Esophagus muscularis mucosa (tissue), 4 donors: ENCODE measurements at regions not wholly inside any gene's neighbourhood (a gene's known extent, or its start where the extent isn't known, plus 50 kb on each side); places are given as distances from the start of the nearest gene placed in this dataset.

Source experiments
- DNase-seq: peaks from one replicate; pipeline ENCODE4 v3.0.0-alpha.2; 2017; ENCODE audit errors: extremely low spot score
- H3K27ac ChIP-seq, 4 donors: fragments of 200-600 bp; sonication (generic); replicated peaks in 1 of 4; 1 replicate in 3 of 4; 2 replicates in 1 of 4; pipeline ENCODE4 v1.5.1; 2016 to 2019; ENCODE audit warnings: mild to moderate bottlenecking in 1 of 4
- H3K27me3 ChIP-seq, 4 donors: fragments of 200-600 bp; sonication (generic); one replicate each; pipeline versions ENCODE4 v1.5.1 to v1.6.0; 2016 to 2019
- H3K36me3 ChIP-seq, 4 donors: fragments of 200-600 bp; sonication (generic); one replicate each; pipeline ENCODE4 v1.5.1; 2016 to 2019
- H3K4me1 ChIP-seq, 4 donors: fragments of 200-600 bp; sonication (generic); one replicate each; pipeline ENCODE4 v1.5.1; 2016 to 2019
- H3K4me3 ChIP-seq, 4 donors: fragments of 200-600 bp; sonication (generic); 1 replicate in 2 of 4; 2 replicates in 2 of 4; pipeline ENCODE4 v1.5.1; 2016 to 2019; ENCODE audit warnings: mild to moderate bottlenecking in 4 of 4, moderate library complexity in 1 of 4
- H3K9me3 ChIP-seq, 4 donors: fragments of 200-600 bp; sonication (generic); 1 replicate in 3 of 4; 2 replicates in 1 of 4; pipeline ENCODE4 v1.5.1; 2016 to 2019
- EP300 ChIP-seq: sonication (generic); formaldehyde crosslinking; IDR thresholded peaks from one replicate; pipeline ENCODE4 v1.6.1; 2017; ENCODE audit warnings: antibody characterized with exemption
- POLR2A ChIP-seq: fragments of 450-650 bp; IDR thresholded peaks from one replicate; pipeline ENCODE4 v1.6.1; 2017; ENCODE audit warnings: antibody characterized with exemption, moderate library complexity, mild to moderate bottlenecking, low read depth
- POLR2AphosphoS5 ChIP-seq, 2 donors: sonication (generic); formaldehyde crosslinking; IDR thresholded peaks; one replicate each; pipeline ENCODE4 v1.6.1; 2017; ENCODE audit warnings: antibody characterized with exemption in 2 of 2
- WGBS: methylation state at CpG from one replicate; pipeline ENCODE4 v1.1.5; 2018; 5-methylcytosine and 5-hydroxymethylcytosine counted together
- intact Hi-C: fragments of 100-400 bp; cut with DNase I; formaldehyde crosslinking; loops from one replicate; pipeline ENCODE4 v1.15.1; 2023
- TF ChIP-seq, protein P1 (sequence below), 3 experiments: fragments of 200-600 bp in 2 of 3; fragments of 450-650 bp in 1 of 3; sonication (generic) in 2 of 3; IDR thresholded peaks; one replicate each; pipeline ENCODE4 v1.5.1; 2017 to 2019; ENCODE audit warnings: antibody characterized with exemption in 3 of 3, mild to moderate bottlenecking in 2 of 3, moderate library complexity in 1 of 3

- Histone ChIP-seq H3K4me1 (no peaks in the 10 kb centered on the region), H3K27me3 (peaks cover 0 to 34% (median 3%) of the 10 kb centered on the region in 4 donors), H3K27ac (no peak overlapping the region), H3K36me3 (no peaks in the 10 kb centered on the region), H3K4me3 (no peak overlapping the region), H3K9me3 (peaks cover 0 to 20% (median 15%) of the 10 kb centered on the region in 4 donors)
- intact Hi-C loops, result no loop called here
- 72% methylated on average over 3 of the region's 3 CpGs for WGBS
- TF ChIP-seq POLR2A (no peak), EP300 (no peak), POLR2AphosphoS5 (IDR thresholded peaks at IDR 0.05) (no peak)
- TF ChIP-seq, protein P1, sequence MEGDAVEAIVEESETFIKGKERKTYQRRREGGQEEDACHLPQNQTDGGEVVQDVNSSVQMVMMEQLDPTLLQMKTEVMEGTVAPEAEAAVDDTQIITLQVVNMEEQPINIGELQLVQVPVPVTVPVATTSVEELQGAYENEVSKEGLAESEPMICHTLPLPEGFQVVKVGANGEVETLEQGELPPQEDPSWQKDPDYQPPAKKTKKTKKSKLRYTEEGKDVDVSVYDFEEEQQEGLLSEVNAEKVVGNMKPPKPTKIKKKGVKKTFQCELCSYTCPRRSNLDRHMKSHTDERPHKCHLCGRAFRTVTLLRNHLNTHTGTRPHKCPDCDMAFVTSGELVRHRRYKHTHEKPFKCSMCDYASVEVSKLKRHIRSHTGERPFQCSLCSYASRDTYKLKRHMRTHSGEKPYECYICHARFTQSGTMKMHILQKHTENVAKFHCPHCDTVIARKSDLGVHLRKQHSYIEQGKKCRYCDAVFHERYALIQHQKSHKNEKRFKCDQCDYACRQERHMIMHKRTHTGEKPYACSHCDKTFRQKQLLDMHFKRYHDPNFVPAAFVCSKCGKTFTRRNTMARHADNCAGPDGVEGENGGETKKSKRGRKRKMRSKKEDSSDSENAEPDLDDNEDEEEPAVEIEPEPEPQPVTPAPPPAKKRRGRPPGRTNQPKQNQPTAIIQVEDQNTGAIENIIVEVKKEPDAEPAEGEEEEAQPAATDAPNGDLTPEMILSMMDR (IDR thresholded peaks at IDR 0.05), result no peak
- no peak for DNase-seq
These were observed 97.6 kb upstream of the SIM2 start for GRCh38 chr21:36601362-36601761.

GRCh38 chr21:36602735-36603134 lies 96.2 kb upstream of the SIM2 start:
- no peak for DNase-seq
- 88% methylated on average over 8 of the region's 8 CpGs for WGBS
- intact Hi-C loops, result no loop called here
- Histone ChIP-seq H3K27me3 (peaks cover 0 to 39% (median 3%) of the 10 kb centered on the region in 4 donors), H3K36me3 (no peaks in the 10 kb centered on the region), H3K27ac (no peak overlapping the region), H3K9me3 (peaks cover 0 to 20% (median 15%) of the 10 kb centered on the region in 4 donors), H3K4me1 (no peaks in the 10 kb centered on the region), H3K4me3 (no peak overlapping the region)
- no peak for TF ChIP-seq POLR2A
- TF ChIP-seq POLR2AphosphoS5 (IDR thresholded peaks at IDR 0.05), result no peak
- TF ChIP-seq EP300, result no peak
- TF ChIP-seq, protein P1 (IDR thresholded peaks at IDR 0.05), result no peak

DNA sequence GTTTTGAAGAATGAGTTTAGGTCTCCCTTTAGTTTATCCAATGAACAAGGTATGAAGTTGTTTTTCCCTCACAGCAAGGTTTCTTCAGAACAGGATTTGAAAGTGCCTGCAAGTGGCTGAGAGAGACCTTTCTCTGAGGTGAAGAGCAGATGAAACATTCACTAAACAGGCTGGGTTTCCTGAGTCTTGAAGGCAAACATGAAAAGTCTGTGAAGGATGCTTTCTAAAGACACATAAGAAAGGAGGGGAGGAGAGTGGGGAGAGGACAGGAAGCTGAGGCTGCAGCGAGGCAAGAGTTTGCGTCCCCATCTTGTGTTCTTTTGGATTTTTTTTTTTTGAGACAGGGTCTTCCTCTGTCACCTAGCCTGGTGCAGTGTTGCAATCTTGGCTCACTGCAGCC lies 95.7 kb upstream of the SIM2 start:
- intact Hi-C loops, result no loop called here
- Histone ChIP-seq H3K9me3 (peaks cover 0 to 20% (median 15%) of the 10 kb centered on the region in 4 donors), H3K4me3 (no peak overlapping the region), H3K27ac (no peak overlapping the region), H3K36me3 (no peaks in the 10 kb centered on the region), H3K27me3 (peaks cover 0 to 44% (median 3%) of the 10 kb centered on the region in 4 donors), H3K4me1 (no peaks in the 10 kb centered on the region)
- no peak for DNase-seq
- TF ChIP-seq EP300, result no peak
- TF ChIP-seq POLR2A, result no peak
- TF ChIP-seq POLR2AphosphoS5 (IDR thresholded peaks at IDR 0.05), result no peak
- TF ChIP-seq, protein P1 (IDR thresholded peaks at IDR 0.05), result no peak
- 43% methylated on average over 2 of the region's 2 CpGs for WGBS

DNA sequence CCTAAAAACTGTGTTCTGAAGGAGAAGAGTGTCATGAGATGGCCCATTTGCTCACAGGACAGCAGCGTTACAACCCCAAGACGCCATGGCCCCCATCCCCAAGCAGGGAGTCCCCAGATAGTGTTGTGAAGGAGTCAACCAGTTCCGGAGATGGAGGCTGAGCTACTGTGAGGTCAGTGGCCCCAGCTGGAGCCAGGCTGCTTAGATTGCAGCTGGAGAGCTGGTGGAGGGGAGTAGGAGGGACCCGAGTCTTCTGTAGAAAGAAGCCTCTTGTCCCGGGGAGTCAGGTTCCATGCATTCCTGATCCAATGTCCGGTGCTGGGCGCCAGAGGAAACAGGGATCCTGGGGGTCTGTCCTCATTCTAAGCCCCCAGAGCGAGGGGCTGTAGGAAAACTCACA lies 93.5 kb upstream of the SIM2 start:
- Histone ChIP-seq H3K27me3 (peaks cover 0 to 40% (median 0%) of the 10 kb centered on the region in 4 donors), H3K36me3 (no peaks in the 10 kb centered on the region), H3K9me3 (peaks cover 0 to 21% (median 6%) of the 10 kb centered on the region in 4 donors), H3K4me1 (no peaks in the 10 kb centered on the region), H3K27ac (no peak overlapping the region), H3K4me3 (no peak overlapping the region)
- no peak for DNase-seq
- WGBS, result 69% methylated on average over 8 of the region's 8 CpGs
- TF ChIP-seq EP300 (no peak), POLR2A (no peak)
- intact Hi-C loops, result no loop called here

GRCh38 chr21:36606287-36606982 lies 92.5 kb upstream of the SIM2 start:
- Histone ChIP-seq H3K27me3 (peaks cover 0 to 40% (median 0%) of the 10 kb centered on the region in 4 donors), H3K9me3 (peaks cover 0 to 15% (median 2%) of the 10 kb centered on the region in 4 donors), H3K4me3 (no peak overlapping the region), H3K4me1 (no peaks in the 10 kb centered on the region), H3K36me3 (no peaks in the 10 kb centered on the region), H3K27ac (no peak overlapping the region)
- intact Hi-C loops, result no loop called here
- WGBS, result 69% methylated on average over 19 of the region's 19 CpGs
- TF ChIP-seq POLR2AphosphoS5 (IDR thresholded peaks at IDR 0.05), result no peak
- TF ChIP-seq, protein P1 (IDR thresholded peaks at IDR 0.05), result no peak
- TF ChIP-seq EP300, result no peak
- no peak for TF ChIP-seq POLR2A
- DNase-seq, result no peak
